GM12891 (cell line): ENCODE measurements at regions not wholly inside any gene's neighbourhood (a gene's known extent, or its start where the extent isn't known, plus 50 kb on each side); places are given as distances from the start of the nearest gene placed in this dataset.

ENCODE experiments used
- DNase-seq: peaks from one replicate; pipeline ENCODE4 v3.0.0; 2011; ENCODE audit warnings: low spot score; ENCODE audit not compliant: insufficient read length
- FAIRE-seq: peaks from 2 replicates; lab custom pipeline; 2011; peaks lifted over from hg19 to GRCh38; lab: Jason Lieb, UNC
- PAX5 ChIP-seq: IDR thresholded peaks from 2 replicates; pipeline ENCODE4 v1.6.1; 2011; ENCODE audit warnings: low read length, moderate library complexity, mild to moderate bottlenecking; ENCODE audit not compliant: insufficient read depth, severe bottlenecking
- POLR2A ChIP-seq: IDR thresholded peaks from 2 replicates; pipeline ENCODE4 v1.6.1; 2011; ENCODE audit warnings: low read depth, low read length, control low read depth
- POLR2AphosphoS5 ChIP-seq: IDR thresholded peaks from 2 replicates; pipeline ENCODE4 v1.6.1; 2011; ENCODE audit warnings: low read depth, low read length, control low read depth
- POU2F2 ChIP-seq: IDR thresholded peaks from 2 replicates; pipeline ENCODE4 v1.6.1; 2011; ENCODE audit warnings: low read depth, mild to moderate bottlenecking, control low read depth, low read length, moderate library complexity
- SPI1 ChIP-seq: IDR thresholded peaks from 2 replicates; pipeline ENCODE4 v1.6.1; 2011; ENCODE audit warnings: low read depth, low read length, control low read depth
- TAF1 ChIP-seq: IDR thresholded peaks from 2 replicates; pipeline ENCODE4 v1.6.1; 2011; ENCODE audit warnings: low read depth, low read length, control low read depth

DNA sequence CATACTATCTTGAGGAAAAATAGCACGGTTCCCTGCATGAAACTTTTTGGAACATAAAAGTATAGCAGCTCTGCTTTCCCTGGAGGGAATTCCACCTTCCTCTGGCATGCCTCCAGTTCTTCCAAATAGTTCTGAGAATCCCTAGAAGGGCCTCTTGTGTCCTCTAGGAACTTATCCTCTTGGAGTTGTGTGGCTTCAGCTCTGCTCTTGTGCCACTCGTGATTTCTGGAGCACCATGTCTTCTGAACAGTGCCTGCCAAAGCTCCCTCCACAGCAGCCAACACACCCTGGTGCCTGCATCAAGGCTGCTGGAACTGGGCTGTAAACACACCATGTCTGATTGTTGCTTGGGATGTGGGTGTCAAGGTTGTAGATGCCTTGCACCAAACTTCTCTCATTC is 65.7 kb upstream of the FLT1 start:
- DNase-seq (no peak), FAIRE-seq (no peak)

DNA sequence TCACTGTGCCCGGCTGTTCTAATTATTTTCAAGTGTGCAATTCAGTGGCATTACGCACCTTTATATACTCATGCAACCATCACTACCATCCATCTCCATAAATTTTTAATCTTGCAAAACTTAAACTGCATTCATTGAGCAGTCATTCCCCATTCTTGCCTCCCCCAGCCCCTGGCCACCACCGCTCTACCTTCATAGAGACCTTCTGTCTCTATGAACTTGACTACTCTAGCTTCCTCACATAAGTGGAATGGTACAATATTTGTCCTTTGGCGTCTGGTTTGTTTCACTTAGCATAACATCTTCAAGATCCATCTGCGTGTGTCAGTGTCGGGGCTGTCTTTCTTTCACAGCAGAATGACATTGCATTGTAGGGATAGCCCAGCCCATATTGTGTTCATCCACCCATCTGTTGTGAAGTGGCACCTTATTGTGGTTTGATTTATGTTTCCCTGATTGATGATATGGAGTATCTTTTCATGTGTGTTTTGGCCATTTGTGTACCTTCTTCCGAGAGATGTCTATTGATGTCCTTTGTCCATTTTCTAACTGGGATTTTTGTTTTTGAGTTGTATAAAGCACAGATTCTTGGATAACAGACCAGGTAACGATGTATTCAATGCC is 64.8 kb upstream of the FLT1 start:
- no peak for DNase-seq
- no peak for TF ChIP-seq POLR2AphosphoS5
- TF ChIP-seq TAF1: no peak
- no peak for TF ChIP-seq SPI1
- TF ChIP-seq POU2F2: no peak
- no peak for TF ChIP-seq POLR2A
- no peak for TF ChIP-seq PAX5
- no peak for FAIRE-seq

More for the DNA sequence above, 65.7 kb upstream of the FLT1 start:
- TF ChIP-seq PAX5: no peak
- no peak for TF ChIP-seq POLR2A
- TF ChIP-seq SPI1: no peak
- no peak for TF ChIP-seq TAF1
- TF ChIP-seq POLR2AphosphoS5: no peak
- no peak for TF ChIP-seq POU2F2

DNA sequence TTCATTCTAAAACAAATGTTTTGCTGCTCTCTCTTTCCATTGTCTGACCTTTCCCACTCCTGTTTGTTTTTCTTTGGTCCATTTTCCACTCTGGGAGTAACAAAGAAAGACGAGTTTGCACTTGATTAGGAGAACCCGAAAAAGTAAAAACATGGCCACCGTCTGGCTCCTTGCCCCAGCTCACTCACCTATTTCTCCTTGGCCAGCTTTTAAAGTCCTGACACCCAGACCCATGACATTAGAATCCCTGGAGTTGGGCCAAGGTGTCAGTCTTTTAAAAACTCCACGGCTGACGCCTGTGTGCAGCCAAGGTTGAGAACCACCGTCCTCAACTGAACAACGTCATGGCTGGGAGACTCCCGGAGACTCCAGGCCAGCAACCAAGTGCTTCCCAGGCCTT is 63.6 kb upstream of the FLT1 start:
- FAIRE-seq: no peak
- no peak for TF ChIP-seq POLR2A
- no peak for TF ChIP-seq TAF1
- no peak for DNase-seq

DNA sequence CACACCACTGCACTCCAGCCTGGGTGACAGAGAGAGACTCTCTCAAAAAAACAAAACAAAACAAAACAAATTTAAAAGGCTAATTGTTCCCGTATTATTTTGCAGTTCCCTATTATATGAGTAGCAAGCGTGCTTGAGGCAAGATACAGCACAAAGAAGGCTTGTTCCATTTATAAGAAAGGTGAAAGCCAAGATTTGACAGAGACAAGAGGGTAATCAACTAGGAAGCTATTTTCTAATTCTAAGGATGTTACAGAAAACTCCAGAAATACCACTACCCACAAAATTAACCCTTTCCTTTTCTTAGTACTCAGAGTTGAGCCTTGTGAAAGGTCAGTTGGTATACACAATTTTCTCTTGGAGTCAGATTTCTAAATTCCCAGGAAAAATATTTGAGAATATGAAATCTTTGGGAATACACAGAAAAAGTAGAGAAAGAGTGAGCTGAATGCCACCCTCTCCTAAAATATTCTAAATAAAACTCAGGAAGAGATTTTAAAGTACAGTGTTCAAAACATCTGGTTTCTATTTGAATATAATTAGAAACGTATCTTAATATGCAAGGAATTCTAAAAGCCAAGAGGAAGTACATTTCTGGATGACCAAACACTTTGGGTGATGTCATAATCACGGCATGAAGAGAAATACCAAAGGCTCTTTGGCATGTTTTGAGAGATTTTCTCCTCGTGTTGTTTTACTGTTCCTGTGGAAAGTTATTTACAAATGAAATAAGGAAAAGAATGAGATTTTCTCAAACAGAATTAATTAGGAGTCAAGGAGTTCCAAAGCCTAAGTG is 63.0 kb upstream of the FLT1 start:
- TF ChIP-seq POLR2A (no peak), TAF1 (no peak), POLR2AphosphoS5 (no peak), SPI1 (no peak), POU2F2 (no peak), PAX5 (no peak)
- FAIRE-seq (no peak), DNase-seq (no peak)

DNA sequence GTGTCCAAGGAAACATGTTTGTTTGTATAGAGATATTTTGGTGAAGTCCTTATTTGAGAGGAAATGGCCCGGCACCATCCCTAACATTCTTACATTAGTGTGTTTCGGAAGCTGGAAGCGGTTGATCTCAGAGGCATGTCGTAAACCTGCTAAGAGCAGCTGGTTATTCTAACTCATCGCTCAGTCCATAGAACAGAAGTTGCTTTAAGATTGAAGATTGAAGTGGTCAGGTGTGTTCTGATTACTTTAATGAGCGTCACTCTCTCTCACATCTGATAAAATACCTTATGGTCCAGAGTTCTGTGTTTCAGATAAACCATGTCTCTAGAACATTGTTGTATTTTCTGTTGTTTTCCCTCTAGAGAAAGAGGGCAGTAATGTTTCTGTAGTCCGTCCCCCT is 60.2 kb upstream of the FLT1 start:
- TF ChIP-seq POU2F2 (no peak), POLR2A (no peak), POLR2AphosphoS5 (no peak), PAX5 (no peak)
- no peak for DNase-seq
- no peak for FAIRE-seq

DNA sequence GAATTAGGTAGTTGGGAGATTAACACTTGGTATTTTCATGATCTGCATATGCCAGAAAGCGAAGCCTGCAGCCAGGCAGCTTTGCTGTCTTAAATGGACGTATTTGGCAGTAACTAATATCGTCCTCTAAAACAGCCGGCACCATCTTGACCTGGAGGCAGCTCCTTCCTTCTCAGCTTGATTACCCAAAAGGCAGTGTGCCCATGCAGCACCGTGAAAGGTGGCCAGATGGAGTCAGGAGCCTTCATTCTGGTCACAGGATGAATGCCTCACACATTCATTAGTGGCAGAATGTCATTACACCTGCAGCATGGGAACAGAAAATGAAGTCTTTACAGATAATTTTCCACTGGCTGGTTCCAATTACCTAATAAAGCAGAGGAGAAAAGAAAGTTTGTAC is 59.0 kb upstream of the FLT1 start:
- FAIRE-seq (peak; percentile 9), DNase-seq (no peak)
- TF ChIP-seq SPI1 (no peak), POU2F2 (no peak), PAX5 (no peak), POLR2A (no peak), TAF1 (no peak), POLR2AphosphoS5 (no peak)

DNA sequence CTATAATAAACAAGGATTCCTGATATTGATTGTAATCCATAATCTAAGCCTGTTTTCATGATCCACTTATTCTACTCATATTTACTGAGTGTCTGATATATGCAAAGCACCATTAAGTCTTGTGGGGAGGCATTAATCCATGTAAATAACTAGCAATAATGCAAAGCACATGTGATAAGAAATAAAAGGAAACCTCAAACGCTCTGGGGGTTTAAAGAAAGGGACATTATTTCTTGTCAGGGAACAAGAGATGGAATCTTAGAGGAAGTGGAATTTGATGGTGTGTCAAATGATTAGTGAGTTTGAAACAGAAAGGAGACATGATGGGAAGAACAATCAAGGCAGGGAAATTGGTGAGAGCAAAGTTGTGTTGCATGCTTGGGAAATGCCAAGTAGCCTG is 57.4 kb upstream of the FLT1 start:
- FAIRE-seq: no peak
- no peak for TF ChIP-seq POU2F2
- TF ChIP-seq TAF1: no peak
- TF ChIP-seq POLR2AphosphoS5: no peak
- TF ChIP-seq POLR2A: no peak
- no peak for TF ChIP-seq SPI1
- no peak for TF ChIP-seq PAX5

DNA sequence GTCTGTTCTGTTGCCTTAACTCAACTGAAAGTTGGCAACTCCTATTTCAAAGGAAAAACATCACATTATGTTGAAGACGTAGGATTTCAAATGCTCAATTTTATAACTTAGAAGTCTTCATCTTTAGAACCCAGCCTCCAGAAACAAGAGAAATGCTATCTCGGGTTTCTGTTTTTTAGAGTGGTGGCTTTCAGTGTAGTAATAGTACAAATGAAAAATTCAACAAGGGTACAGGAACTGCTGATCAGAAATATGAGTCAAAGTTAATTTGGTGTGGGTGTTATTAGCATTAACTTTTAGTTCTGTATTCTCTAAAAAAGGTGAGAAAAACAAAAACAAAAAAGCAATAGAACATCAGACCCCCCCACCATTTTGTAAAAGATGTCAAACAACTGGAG is 56.6 kb upstream of the FLT1 start:
- TF ChIP-seq POLR2A: no peak
- no peak for TF ChIP-seq SPI1
- TF ChIP-seq TAF1: no peak
- no peak for TF ChIP-seq POU2F2
- no peak for TF ChIP-seq POLR2AphosphoS5
- TF ChIP-seq PAX5: no peak
- FAIRE-seq (no peak), DNase-seq (no peak)

More for the DNA sequence above, 57.4 kb upstream of the FLT1 start:
- DNase-seq: no peak

DNA sequence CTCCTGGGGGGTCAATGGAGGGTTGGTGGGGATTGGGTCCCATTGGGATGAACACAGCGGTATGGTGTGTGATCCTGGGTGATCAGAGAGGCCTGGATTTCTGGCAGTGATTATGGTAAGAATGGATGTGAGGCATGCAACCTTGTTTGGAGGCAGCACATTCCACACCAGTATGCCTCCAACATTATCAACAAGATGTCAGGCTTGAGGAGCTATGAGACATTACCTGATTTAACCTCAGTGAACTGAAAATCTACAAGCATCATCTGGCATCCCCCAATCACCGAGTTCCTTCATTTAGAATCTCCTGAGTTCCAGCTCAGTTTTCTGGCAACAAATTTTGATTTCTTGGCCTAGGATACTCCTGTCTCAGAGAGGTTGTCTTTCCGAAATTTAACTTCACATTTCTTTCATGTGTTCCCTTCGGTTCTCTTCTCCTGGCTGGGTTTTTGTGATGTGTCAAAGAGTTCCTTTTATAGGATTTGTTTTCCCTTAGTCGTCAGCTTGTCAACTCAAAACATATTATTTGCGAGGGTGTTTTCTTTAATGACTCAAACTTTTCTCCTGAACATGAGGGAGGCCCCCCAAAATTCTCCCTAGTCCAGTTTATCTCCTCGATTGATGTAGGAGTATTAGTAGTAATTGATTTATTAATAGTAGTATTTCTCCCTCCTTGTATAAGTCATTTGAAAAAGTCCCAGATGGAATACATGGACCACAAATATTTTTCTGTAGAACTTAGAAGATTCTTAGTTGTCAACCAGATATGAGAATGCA is 56.0 kb upstream of the FLT1 start:
- DNase-seq: no peak
- TF ChIP-seq PAX5 (no peak), SPI1 (no peak), POLR2A (no peak), POLR2AphosphoS5 (no peak), POU2F2 (no peak), TAF1 (no peak)
- FAIRE-seq: no peak
